Stimulated activated naive CD8-positive, alpha-beta T cell treated with anti-CD3 and anti-CD28 coated beads, Interleukin-15, Interleukin-2, amounts not matched to agents 100 ng/mL and 50 ng/mL, for 24 hours (primary cell): ENCODE measurements at regions not wholly inside any gene's neighbourhood (a gene's known extent, or its start where the extent isn't known, plus 50 kb on each side); places are given as distances from the start of the nearest gene placed in this dataset.

Experiments
- H3K27ac Mint-ChIP-seq: one replicate; pipeline ENCODE4 v1.8.0; 2021; ENCODE audit warnings: mild to moderate bottlenecking, mixed read lengths
- H3K27me3 Mint-ChIP-seq: one replicate; pipeline ENCODE4 v1.8.0; 2021; ENCODE audit warnings: mixed read lengths
- H3K36me3 Mint-ChIP-seq: one replicate; pipeline ENCODE4 v1.8.0; 2021; ENCODE audit warnings: low read depth, mixed read lengths
- H3K4me1 Mint-ChIP-seq: one replicate; pipeline ENCODE4 v1.8.0; 2021; ENCODE audit warnings: low read depth, mixed read lengths
- H3K4me3 Mint-ChIP-seq: one replicate; pipeline ENCODE4 v1.8.0; 2021; ENCODE audit warnings: mild to moderate bottlenecking, mixed read lengths
- H3K9me3 Mint-ChIP-seq: one replicate; pipeline ENCODE4 v1.8.0; 2021; ENCODE audit warnings: mixed read lengths

GRCh38 chr22:49649166-49650068, 178.3 kb downstream of the BRD1 start:
- no peak overlapping the region for H3K27ac Mint-ChIP-seq
- no peaks in the 10 kb centered on the region for H3K9me3 Mint-ChIP-seq
- no peak overlapping the region for H3K4me3 Mint-ChIP-seq
- peaks cover 39% of the 10 kb centered on the region for H3K36me3 Mint-ChIP-seq
- H3K4me1 Mint-ChIP-seq = peaks cover 8% of the 10 kb centered on the region
- H3K27me3 Mint-ChIP-seq = no peaks in the 10 kb centered on the region

GRCh38 chr22:49648053-49648452, 179.6 kb downstream of the BRD1 start:
- Mint-ChIP-seq H3K4me3 (no peak overlapping the region), H3K4me1 (peaks cover 7% of the 10 kb centered on the region), H3K9me3 (no peaks in the 10 kb centered on the region), H3K27ac (no peak overlapping the region), H3K27me3 (no peaks in the 10 kb centered on the region), H3K36me3 (peaks cover 38% of the 10 kb centered on the region)

DNA sequence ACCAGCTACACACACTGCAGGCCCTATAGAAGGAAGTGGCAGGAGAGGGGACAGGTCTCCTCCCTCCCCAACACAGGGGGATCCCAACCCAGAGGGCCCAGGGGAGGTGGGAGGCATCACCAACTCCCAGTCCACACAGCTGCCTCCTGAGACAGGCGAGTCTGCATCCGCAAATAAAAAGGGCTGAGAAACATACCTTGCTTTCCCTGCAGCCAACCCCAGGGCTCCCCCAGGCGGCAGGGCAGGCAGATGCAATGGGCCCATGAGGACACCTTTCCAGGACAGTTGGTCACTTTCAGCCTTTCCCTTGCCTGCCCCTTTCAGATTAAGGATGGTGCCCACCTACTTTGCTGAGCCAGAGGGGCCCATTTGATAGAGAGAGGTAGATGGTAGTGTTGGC, 180.0 kb downstream of the BRD1 start:
- no peaks in the 10 kb centered on the region for H3K27me3 Mint-ChIP-seq
- H3K4me1 Mint-ChIP-seq = peaks cover 6% of the 10 kb centered on the region

GRCh38 chr22:49646876-49647275, 180.8 kb downstream of the BRD1 start:
- Mint-ChIP-seq H3K9me3 (no peaks in the 10 kb centered on the region), H3K4me1 (peaks cover 3% of the 10 kb centered on the region), H3K4me3 (no peak overlapping the region), H3K27ac (no peak overlapping the region), H3K36me3 (peaks cover 29% of the 10 kb centered on the region), H3K27me3 (no peaks in the 10 kb centered on the region)

More for the DNA sequence above, 180.0 kb downstream of the BRD1 start:
- Mint-ChIP-seq H3K36me3 (peaks cover 37% of the 10 kb centered on the region), H3K4me3 (no peak overlapping the region), H3K9me3 (no peaks in the 10 kb centered on the region), H3K27ac (no peak overlapping the region)

DNA sequence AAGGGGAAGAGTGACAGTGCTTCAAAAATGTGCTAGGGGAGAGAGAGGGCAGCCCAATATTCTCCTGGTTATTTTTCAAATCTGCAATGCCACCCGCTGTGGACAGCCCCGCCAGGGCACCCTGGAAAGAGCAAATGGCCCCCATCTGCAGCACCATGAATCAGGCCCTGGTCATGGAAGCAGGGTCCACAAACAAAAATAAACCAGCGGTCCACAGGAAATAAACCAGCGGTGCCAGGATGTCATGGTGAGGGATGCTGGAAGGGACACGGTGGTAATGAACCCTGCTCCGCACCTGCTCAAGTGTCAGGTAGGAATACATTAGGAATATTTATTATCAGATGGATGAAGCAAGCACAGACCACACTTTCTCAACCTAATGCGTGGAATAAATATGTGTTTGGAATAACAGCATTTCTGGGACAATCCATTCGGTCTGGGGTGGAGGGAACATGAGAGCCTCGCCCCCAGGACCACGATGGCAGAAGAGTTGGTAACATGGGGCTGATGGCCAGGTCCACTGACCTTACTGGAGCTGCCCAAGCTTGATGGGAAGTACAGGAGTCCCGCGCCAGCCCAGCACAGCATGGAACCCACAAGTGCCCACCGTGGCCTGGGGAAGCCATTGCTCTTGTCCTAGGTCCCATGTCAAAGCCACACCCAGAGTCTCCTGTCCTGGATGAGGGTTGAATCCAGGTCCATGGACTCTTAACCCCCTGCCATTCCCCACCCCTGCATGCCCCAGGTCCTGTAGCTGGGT, 181.7 kb downstream of the BRD1 start:
- no peak overlapping the region for H3K27ac Mint-ChIP-seq
- H3K36me3 Mint-ChIP-seq = peaks cover 23% of the 10 kb centered on the region
- H3K27me3 Mint-ChIP-seq = no peaks in the 10 kb centered on the region
- H3K9me3 Mint-ChIP-seq = no peaks in the 10 kb centered on the region
- no peak overlapping the region for H3K4me3 Mint-ChIP-seq
- peaks cover 3% of the 10 kb centered on the region for H3K4me1 Mint-ChIP-seq

- Mint-ChIP-seq H3K27ac (no peak overlapping the region), H3K4me1 (peaks cover 3% of the 10 kb centered on the region), H3K36me3 (peaks cover 16% of the 10 kb centered on the region), H3K4me3 (no peak overlapping the region), H3K27me3 (no peaks in the 10 kb centered on the region), H3K9me3 (no peaks in the 10 kb centered on the region)
Measured at GRCh38 chr22:49645257-49645656, 182.4 kb downstream of the BRD1 start.

- H3K4me3 Mint-ChIP-seq = no peak overlapping the region
- peaks cover 3% of the 10 kb centered on the region for H3K4me1 Mint-ChIP-seq
- H3K9me3 Mint-ChIP-seq = no peaks in the 10 kb centered on the region
- peaks cover 6% of the 10 kb centered on the region for H3K36me3 Mint-ChIP-seq
- no peaks in the 10 kb centered on the region for H3K27me3 Mint-ChIP-seq
- no peak overlapping the region for H3K27ac Mint-ChIP-seq
Measured at GRCh38 chr22:49643998-49644397, 183.7 kb downstream of the BRD1 start.

GRCh38 chr22:49643466-49643865, 184.2 kb downstream of the BRD1 start:
- no peaks in the 10 kb centered on the region for H3K27me3 Mint-ChIP-seq
- no peaks in the 10 kb centered on the region for H3K9me3 Mint-ChIP-seq
- H3K4me1 Mint-ChIP-seq = peaks cover 3% of the 10 kb centered on the region
- H3K27ac Mint-ChIP-seq = no peak overlapping the region
- H3K4me3 Mint-ChIP-seq = no peak overlapping the region
- peaks cover 9% of the 10 kb centered on the region for H3K36me3 Mint-ChIP-seq

DNA sequence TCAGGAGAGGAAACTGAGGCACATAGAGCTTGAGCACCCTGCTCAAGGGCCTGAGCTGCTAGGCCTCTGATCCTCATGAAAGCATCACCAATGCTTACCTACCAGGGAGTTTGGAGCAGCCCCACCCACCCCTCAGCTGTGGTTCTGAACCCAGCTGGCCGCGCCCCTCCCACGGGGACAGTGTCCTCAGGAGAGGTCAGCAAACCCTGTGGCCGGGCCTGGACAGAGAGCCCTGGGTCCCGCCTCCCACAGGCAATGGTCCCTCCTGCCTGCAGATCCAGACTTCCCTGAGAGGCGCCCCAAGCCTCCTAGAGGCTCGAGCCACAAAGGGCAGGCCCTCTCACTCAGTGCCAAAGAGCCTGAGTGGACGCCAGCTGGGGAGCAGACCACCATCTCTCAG, 184.9 kb downstream of the BRD1 start:
- Mint-ChIP-seq H3K4me1 (peaks cover 3% of the 10 kb centered on the region), H3K27ac (no peak overlapping the region), H3K27me3 (no peaks in the 10 kb centered on the region), H3K9me3 (no peaks in the 10 kb centered on the region), H3K4me3 (no peak overlapping the region), H3K36me3 (peaks cover 9% of the 10 kb centered on the region)

DNA sequence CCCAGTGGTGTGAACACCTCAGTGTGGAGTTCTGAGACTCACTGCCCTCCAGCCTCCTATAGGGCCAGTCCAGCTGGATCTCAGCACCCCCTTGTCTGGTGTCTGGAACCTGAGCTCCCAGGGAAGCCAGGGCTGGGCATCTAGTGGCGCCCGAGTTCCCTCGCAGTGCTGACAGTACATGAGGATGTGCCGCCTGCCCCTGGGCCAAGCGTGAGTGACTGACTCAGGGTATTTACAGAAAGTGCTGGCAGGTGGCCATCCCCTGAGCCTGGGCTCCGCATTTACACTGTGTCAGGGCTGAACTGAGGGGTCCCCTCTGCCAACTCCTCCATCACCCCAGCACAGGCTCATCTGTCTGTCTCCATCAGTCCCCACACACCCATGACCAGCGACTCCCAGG, 185.3 kb downstream of the BRD1 start:
- H3K4me3 Mint-ChIP-seq = no peak overlapping the region
- H3K9me3 Mint-ChIP-seq = no peaks in the 10 kb centered on the region
- H3K36me3 Mint-ChIP-seq = peaks cover 9% of the 10 kb centered on the region
- H3K27ac Mint-ChIP-seq = no peak overlapping the region
- H3K27me3 Mint-ChIP-seq = no peaks in the 10 kb centered on the region
- peaks cover 2% of the 10 kb centered on the region for H3K4me1 Mint-ChIP-seq

DNA sequence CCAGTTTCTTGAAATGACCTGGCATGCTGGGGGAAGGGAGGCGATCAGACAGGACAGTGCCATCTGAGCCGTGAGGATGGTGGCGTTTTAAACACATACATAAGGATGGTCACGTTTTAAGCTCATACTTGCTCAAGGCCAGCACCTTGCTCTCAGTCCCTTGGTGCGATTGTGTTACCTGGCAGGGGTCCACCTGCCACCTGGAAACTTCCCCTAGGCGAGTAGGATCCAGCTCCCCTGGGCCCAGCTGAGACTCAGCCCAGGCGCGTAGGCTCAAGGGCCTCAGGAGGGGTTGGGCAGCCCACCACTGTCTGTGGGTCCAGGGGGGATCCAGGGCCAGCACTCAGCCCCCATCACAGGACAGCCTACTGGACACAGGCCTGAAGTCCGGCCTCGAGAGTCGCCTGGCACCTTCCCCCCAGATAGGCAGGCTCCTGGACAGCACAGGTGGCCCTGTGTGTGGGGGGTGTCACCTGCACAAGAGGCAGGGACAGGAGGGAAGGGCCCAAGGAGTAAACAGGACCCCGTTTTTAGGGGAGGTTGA, 185.8 kb downstream of the BRD1 start:
- peaks cover 9% of the 10 kb centered on the region for H3K36me3 Mint-ChIP-seq
- H3K4me1 Mint-ChIP-seq = no peaks in the 10 kb centered on the region
- H3K27ac Mint-ChIP-seq = no peak overlapping the region
- no peak overlapping the region for H3K4me3 Mint-ChIP-seq
- H3K27me3 Mint-ChIP-seq = no peaks in the 10 kb centered on the region
- no peaks in the 10 kb centered on the region for H3K9me3 Mint-ChIP-seq

DNA sequence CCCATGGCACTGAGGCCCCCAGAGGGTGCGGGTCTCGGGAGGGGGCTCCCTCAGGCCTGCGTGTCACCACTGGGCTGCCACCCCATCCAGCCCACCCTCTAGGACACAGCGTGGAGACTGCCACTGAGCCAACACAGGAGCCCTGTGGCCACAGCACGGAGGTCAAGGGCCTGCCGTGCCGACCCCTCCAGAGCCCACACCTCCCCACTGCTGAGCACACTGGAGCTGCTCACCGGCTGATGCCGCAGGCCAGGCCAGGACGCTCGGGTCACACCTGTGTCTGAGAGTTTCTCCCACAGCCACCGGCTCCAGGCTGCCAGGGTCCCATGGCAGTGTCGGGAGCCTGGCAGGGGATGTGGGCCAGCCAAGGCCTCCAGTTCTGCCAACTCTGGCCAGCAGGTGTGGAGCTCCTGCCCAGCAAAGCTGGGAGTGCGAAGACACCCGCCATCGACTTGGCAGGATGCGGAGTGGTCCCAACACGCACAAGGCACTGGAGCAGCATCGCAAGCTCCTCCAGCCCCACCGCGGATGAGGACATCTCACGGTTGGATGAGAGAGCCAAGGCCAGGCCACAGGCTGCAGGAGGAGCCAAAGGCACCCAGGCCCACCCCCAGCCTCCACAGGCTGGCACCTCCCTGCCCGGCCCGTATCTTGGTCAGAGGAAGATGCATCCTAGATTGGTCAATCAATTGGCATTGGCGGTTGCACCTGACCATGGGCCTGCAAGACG, 187.1 kb downstream of the BRD1 start:
- Mint-ChIP-seq H3K9me3 (no peaks in the 10 kb centered on the region), H3K4me3 (no peak overlapping the region), H3K27me3 (no peaks in the 10 kb centered on the region), H3K36me3 (peaks cover 8% of the 10 kb centered on the region), H3K4me1 (no peaks in the 10 kb centered on the region), H3K27ac (no peak overlapping the region)

DNA sequence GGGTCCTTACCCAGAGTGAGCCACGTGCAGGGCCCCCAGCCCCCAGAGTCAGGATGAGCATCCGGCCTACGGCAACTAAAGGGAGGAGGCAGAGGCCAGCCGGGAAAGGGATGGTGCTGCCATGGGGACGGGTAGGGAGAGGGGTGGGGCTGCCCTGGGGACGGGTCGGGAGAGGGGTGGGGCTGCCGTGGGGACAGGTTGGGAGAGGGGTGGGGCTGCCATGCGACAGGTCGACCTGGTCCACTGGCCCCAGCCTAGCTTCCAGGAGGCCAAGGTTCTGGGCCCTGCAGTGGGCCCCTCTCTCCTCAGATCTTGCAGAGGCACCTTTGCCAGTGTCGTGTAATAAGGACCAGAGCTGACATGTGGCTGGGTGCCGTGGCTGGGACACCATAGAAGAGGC, 187.7 kb downstream of the BRD1 start:
- Mint-ChIP-seq H3K4me1 (no peaks in the 10 kb centered on the region), H3K4me3 (no peak overlapping the region), H3K27ac (no peak overlapping the region), H3K27me3 (no peaks in the 10 kb centered on the region), H3K36me3 (peaks cover 4% of the 10 kb centered on the region), H3K9me3 (no peaks in the 10 kb centered on the region)

DNA sequence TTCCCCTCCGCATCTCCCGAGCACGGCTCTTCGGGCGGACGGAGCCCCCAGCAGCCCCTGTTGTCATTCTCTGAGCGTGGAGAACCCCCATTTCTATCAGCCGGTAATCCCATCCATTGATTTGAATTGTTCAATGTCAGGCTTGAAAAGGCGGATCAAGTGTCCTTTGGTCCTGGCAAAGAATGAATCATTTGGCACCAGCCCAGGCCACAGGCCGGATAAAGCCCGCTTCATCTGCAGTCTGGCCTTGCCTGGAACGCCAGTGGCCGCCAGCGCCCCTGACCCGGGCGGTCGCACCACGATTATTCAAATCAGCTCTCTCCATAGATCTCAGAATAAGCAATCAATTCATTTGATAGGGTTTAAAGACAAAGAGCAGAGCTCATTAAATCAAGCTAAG, 188.9 kb downstream of the BRD1 start:
- H3K27ac Mint-ChIP-seq = no peak overlapping the region
- H3K27me3 Mint-ChIP-seq = no peaks in the 10 kb centered on the region
- no peaks in the 10 kb centered on the region for H3K9me3 Mint-ChIP-seq
- H3K36me3 Mint-ChIP-seq = peaks cover 4% of the 10 kb centered on the region
- no peaks in the 10 kb centered on the region for H3K4me1 Mint-ChIP-seq
- no peak overlapping the region for H3K4me3 Mint-ChIP-seq

- no peaks in the 10 kb centered on the region for H3K27me3 Mint-ChIP-seq
- no peak overlapping the region for H3K27ac Mint-ChIP-seq
- no peaks in the 10 kb centered on the region for H3K9me3 Mint-ChIP-seq
- H3K4me3 Mint-ChIP-seq = no peak overlapping the region
- H3K36me3 Mint-ChIP-seq = peaks cover 4% of the 10 kb centered on the region
- no peaks in the 10 kb centered on the region for H3K4me1 Mint-ChIP-seq
Measured at GRCh38 chr22:49638001-49638400, 189.7 kb downstream of the BRD1 start.
